OCI-LY7 (cell line): ENCODE measurements at regions not wholly inside any gene's neighbourhood (a gene's known extent, or its start where the extent isn't known, plus 50 kb on each side); places are given as distances from the start of the nearest gene placed in this dataset.
"Not testable (repeated sequence)": the region's sequence is repeated elsewhere in the genome, so short reads cannot be mapped to it uniquely, and the experiment has no call there.

Experiments used
- EZH2phosphoT487 ChIP-seq: fragments of 200-600 bp; sonication (generic); IDR thresholded peaks from 2 replicates; pipeline ENCODE4 v1.6.1; 2018; ENCODE audit warnings: low read depth, borderline replicate concordance, mild to moderate bottlenecking, mixed run types, antibody characterized with exemption, low read length, moderate library complexity, mixed read lengths
- TF ChIP-seq, protein P1 (sequence below): fragments of 200-600 bp; sonication (generic); conservative IDR thresholded peaks from 2 replicates; pipeline ENCODE4 v1.5.1; 2014; ENCODE audit warnings: mild to moderate bottlenecking, antibody characterized with exemption, low read length, moderate library complexity, mixed read lengths

DNA sequence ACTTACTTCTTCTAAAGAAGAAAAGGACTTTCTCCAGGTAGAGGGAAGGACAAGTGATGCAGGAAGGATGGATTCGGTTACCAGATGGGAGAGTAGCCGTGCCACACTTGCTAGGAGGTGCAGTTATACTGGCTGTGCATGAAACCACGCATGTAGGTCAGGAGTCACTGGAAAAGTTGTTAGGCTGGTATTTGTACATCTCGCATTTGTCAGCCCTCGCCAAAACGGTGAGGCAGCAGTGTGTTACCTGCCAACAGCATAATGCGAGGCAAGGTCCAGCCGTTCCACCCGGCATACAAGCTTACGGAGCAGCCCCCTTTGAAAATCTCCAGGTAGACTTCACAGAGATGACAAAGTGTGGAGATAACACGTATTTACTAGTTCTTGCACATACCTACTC, 74.5 kb downstream of the DAPL1 start:
- TF ChIP-seq, protein P1, sequence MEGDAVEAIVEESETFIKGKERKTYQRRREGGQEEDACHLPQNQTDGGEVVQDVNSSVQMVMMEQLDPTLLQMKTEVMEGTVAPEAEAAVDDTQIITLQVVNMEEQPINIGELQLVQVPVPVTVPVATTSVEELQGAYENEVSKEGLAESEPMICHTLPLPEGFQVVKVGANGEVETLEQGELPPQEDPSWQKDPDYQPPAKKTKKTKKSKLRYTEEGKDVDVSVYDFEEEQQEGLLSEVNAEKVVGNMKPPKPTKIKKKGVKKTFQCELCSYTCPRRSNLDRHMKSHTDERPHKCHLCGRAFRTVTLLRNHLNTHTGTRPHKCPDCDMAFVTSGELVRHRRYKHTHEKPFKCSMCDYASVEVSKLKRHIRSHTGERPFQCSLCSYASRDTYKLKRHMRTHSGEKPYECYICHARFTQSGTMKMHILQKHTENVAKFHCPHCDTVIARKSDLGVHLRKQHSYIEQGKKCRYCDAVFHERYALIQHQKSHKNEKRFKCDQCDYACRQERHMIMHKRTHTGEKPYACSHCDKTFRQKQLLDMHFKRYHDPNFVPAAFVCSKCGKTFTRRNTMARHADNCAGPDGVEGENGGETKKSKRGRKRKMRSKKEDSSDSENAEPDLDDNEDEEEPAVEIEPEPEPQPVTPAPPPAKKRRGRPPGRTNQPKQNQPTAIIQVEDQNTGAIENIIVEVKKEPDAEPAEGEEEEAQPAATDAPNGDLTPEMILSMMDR: not testable (repeated sequence)
- not testable (repeated sequence) for TF ChIP-seq EZH2phosphoT487
